H1 (cell line): ENCODE measurements at regions not wholly inside any gene's neighbourhood (a gene's known extent, or its start where the extent isn't known, plus 50 kb on each side); places are given as distances from the start of the nearest gene placed in this dataset.

Experiments
- CTCF ChIA-PET: fragments of 300-600 bp; sonication (Branson Sonifier 250); formaldehyde crosslinking; loops from one replicate; lab custom pipeline; 2021; ENCODE audit not compliant: partially characterized antibody; lab: Charles Lee
- POLR2A ChIA-PET: fragments of 300-600 bp; sonication (Branson Sonifier 250); formaldehyde crosslinking; loops from one replicate; lab custom pipeline; 2021; ENCODE audit warnings: inconsistent platforms; ENCODE audit not compliant: partially characterized antibody; lab: Charles Lee
- DNase-seq, 2 experiments: peaks; one replicate each; pipeline versions ENCODE4 v3.0.0 to v3.0.0-alpha.2; 2010 to 2022; ENCODE audit warnings: low spot score in 2 of 2, low read depth in 1 of 2, mixed read lengths in 1 of 2
- FAIRE-seq: peaks from 2 replicates; lab custom pipeline; 2011; peaks lifted over from hg19 to GRCh38; lab: Jason Lieb, UNC
- H2AFZ ChIP-seq: 2 replicates; pipeline ENCODE4 v1.8.1; 2012; ENCODE audit warnings: low read length, inconsistent platforms
- H2AK5ac ChIP-seq: 2 replicates; pipeline ENCODE4 v1.6.1; 2013; ENCODE audit warnings: low read depth, low read length
- H2BK120ac ChIP-seq: replicated peaks from 2 replicates; pipeline ENCODE3; 2013; ENCODE audit warnings: low read depth, low read length, inconsistent platforms
- H2BK12ac ChIP-seq: 2 replicates; pipeline ENCODE4 v1.6.1; 2013; ENCODE audit warnings: low read depth, low read length
- H2BK15ac ChIP-seq: 2 replicates; pipeline ENCODE4 v1.6.1; 2013; ENCODE audit warnings: low read length
- H2BK20ac ChIP-seq: 2 replicates; pipeline ENCODE4 v1.6.1; 2013; ENCODE audit warnings: low read length
- H2BK5ac ChIP-seq: 2 replicates; pipeline ENCODE4 v1.6.1; 2013; ENCODE audit warnings: low read depth, low read length
- H3K14ac ChIP-seq: 2 replicates; pipeline ENCODE4 v1.6.1; 2013; ENCODE audit warnings: inconsistent platforms; ENCODE audit not compliant: insufficient read length
- H3K18ac ChIP-seq: 2 replicates; pipeline ENCODE4 v1.6.1; 2013; ENCODE audit warnings: low read length; ENCODE audit errors: extremely low read depth
- H3K23ac ChIP-seq: 2 replicates; pipeline ENCODE4 v1.6.1; 2013; ENCODE audit warnings: inconsistent platforms; ENCODE audit not compliant: insufficient read length
- H3K23me2 ChIP-seq: 2 replicates; pipeline ENCODE4 v1.6.1; 2013; ENCODE audit warnings: low read depth, low read length
- H3K27ac ChIP-seq: 2 replicates; pipeline ENCODE4 v1.6.1; 2011; ENCODE audit warnings: low read depth, low read length, inconsistent platforms
- H3K27me3 ChIP-seq, 4 experiments: replicated peaks in 1 of 4; 1 replicate in 1 of 4; 2 replicates in 3 of 4; pipeline versions ENCODE4 v1.6.1 to v1.8.1; 2011 to 2013; ENCODE audit warnings: low read length in 3 of 4, mild to moderate bottlenecking in 3 of 4, inconsistent platforms in 2 of 4, mixed read lengths in 2 of 4, moderate library complexity in 1 of 4; ENCODE audit not compliant: control insufficient read depth in 3 of 4, insufficient read depth in 3 of 4; ENCODE audit errors: extremely low read depth in 1 of 4
- H3K36me3 ChIP-seq, 4 experiments: 2 replicates each; pipeline versions ENCODE4 v1.6.1 to v1.8.1; 2011 to 2013; ENCODE audit warnings: mild to moderate bottlenecking in 4 of 4, low read length in 3 of 4, moderate library complexity in 2 of 4, control low read depth in 1 of 4, inconsistent platforms in 1 of 4; ENCODE audit not compliant: insufficient read depth in 4 of 4, control insufficient read depth in 2 of 4
- H3K4ac ChIP-seq: replicated peaks from 2 replicates; pipeline ENCODE3; 2013; ENCODE audit warnings: low read length, low read depth, mixed read lengths, inconsistent platforms; ENCODE audit not compliant: insufficient read length
- H3K4me1 ChIP-seq, 4 experiments: replicated peaks in 1 of 4; 1 replicate in 1 of 4; 2 replicates in 3 of 4; pipeline versions ENCODE4 v1.6.1 to v1.8.1; 2011 to 2013; ENCODE audit warnings: low read length in 3 of 4, inconsistent platforms in 2 of 4, mixed read lengths in 1 of 4; ENCODE audit not compliant: insufficient read depth in 4 of 4, control insufficient read depth in 3 of 4
- H3K4me2 ChIP-seq, 2 experiments: 2 replicates each; pipeline versions ENCODE4 v1.6.1 to v1.8.1; 2011 to 2013; ENCODE audit warnings: low read depth in 2 of 2, low read length in 2 of 2, control low read depth in 1 of 2, inconsistent platforms in 1 of 2, mild to moderate bottlenecking in 1 of 2; ENCODE audit not compliant: insufficient read depth in 1 of 2
- H3K4me3 ChIP-seq, 4 experiments: fragments of 200-600, 300-600 bp in 1 of 4; sonication (generic), shearing (Covaris generic), sonication (Bioruptor Twin) in 1 of 4; 2 replicates each; pipeline versions ENCODE4 v1.5.1 to v1.8.1; 2011 to 2016; ENCODE audit warnings: low read length in 4 of 4, low read depth in 3 of 4, control low read depth in 2 of 4, inconsistent platforms in 2 of 4, mild to moderate bottlenecking in 2 of 4, mixed read lengths in 1 of 4, moderate library complexity in 1 of 4; ENCODE audit not compliant: insufficient read depth in 2 of 4; ENCODE audit errors: extremely low read depth in 1 of 4
- H3K56ac ChIP-seq: replicated peaks from 2 replicates; pipeline ENCODE3; 2013; ENCODE audit warnings: low read depth, mild to moderate bottlenecking, mixed read lengths, low read length, inconsistent platforms; ENCODE audit not compliant: insufficient read length
- H3K79me1 ChIP-seq: 2 replicates; pipeline ENCODE4 v1.6.1; 2013; ENCODE audit warnings: low read depth, low read length, control low read depth
- H3K79me2 ChIP-seq, 2 experiments: 2 replicates each; pipeline versions ENCODE4 v1.6.1 to v1.8.1; 2012 to 2013; ENCODE audit warnings: low read length in 2 of 2, mild to moderate bottlenecking in 2 of 2, inconsistent platforms in 1 of 2; ENCODE audit not compliant: insufficient read depth in 2 of 2, control insufficient read depth in 1 of 2
- H3K9ac ChIP-seq, 4 experiments: replicated peaks in 1 of 4; 1 replicate in 1 of 4; 2 replicates in 3 of 4; pipeline versions ENCODE4 v1.6.1 to v1.8.1; 2011 to 2013; ENCODE audit warnings: low read depth in 3 of 4, low read length in 3 of 4, control low read depth in 2 of 4, mild to moderate bottlenecking in 2 of 4, moderate library complexity in 2 of 4, inconsistent platforms in 1 of 4; ENCODE audit errors: extremely low read depth in 1 of 4
- H3K9me3 ChIP-seq, 2 experiments: 2 replicates each; pipeline versions ENCODE4 v1.6.1 to v1.8.1; 2012 to 2013; ENCODE audit warnings: mild to moderate bottlenecking in 2 of 2, moderate library complexity in 2 of 2, control low read depth in 1 of 2, inconsistent platforms in 1 of 2, low read depth in 1 of 2, low read length in 1 of 2, mixed read lengths in 1 of 2; ENCODE audit not compliant: insufficient read depth in 2 of 2
- H4K20me1 ChIP-seq, 2 experiments: replicated peaks in 1 of 2; 2 replicates each; pipeline versions ENCODE3 to v1.8.1; 2011 to 2013; ENCODE audit warnings: inconsistent platforms in 2 of 2, low read length in 2 of 2, mild to moderate bottlenecking in 1 of 2; ENCODE audit not compliant: insufficient read depth in 2 of 2, control insufficient read depth in 1 of 2
- H4K5ac ChIP-seq: 2 replicates; pipeline ENCODE4 v1.6.1; 2013; ENCODE audit warnings: low read length, low read depth, mixed read lengths, inconsistent platforms; ENCODE audit not compliant: insufficient read length
- H4K8ac ChIP-seq: 2 replicates; pipeline ENCODE4 v1.8.0; 2013; ENCODE audit warnings: mild to moderate bottlenecking, moderate library complexity, low read length, inconsistent platforms; ENCODE audit not compliant: insufficient read depth; ENCODE audit errors: extremely low read depth
- H4K91ac ChIP-seq: replicated peaks from 2 replicates; pipeline ENCODE3; 2013; ENCODE audit warnings: low read length, mixed read lengths, inconsistent platforms; ENCODE audit not compliant: insufficient read length
- WGBS, 2 experiments: shearing (Covaris generic) in 1 of 2; methylation state at CpG; one replicate each; pipeline versions ENCODE4 v1.1.6 to v1.1.7; 2013 to 2015; ENCODE audit warnings: low lambda C conversion rate in 2 of 2, mixed read lengths in 2 of 2, inconsistent platforms in 1 of 2, low coverage in 1 of 2, missing lambda C conversion rate in 1 of 2; ENCODE audit not compliant: insufficient replicate concordance in 2 of 2, insufficient coverage in 1 of 2, insufficient read length in 1 of 2; ENCODE audit errors: extremely low coverage in 1 of 2, missing lambda C conversion rate in 1 of 2; 5-methylcytosine and 5-hydroxymethylcytosine counted together
- TF ChIP-seq, protein P1 (sequence below): fragments of 300-600 bp; sonication (generic); IDR thresholded peaks from 2 replicates; pipeline ENCODE4 v1.7.1; 2012; ENCODE audit warnings: low read length, moderate library complexity, mild to moderate bottlenecking, inconsistent platforms; ENCODE audit not compliant: insufficient replicate concordance

DNA sequence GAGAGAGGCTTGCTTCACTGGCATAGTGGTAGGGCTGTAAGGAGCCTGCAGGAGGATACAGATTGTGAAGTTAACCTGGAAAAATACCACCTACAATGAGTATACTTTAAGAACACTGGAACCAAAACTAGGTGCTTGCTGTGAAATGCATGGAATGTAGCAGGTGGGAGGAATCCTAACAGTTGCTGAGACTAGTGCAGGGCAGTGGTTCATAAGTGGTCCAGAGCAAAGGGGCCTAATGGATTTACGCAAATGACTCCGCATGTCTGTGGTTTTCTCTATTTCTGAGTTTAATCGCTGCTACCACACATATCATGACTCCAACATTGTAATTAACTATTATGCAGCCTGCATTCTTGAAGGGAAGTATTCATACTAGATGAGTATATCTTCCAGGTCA lies 218.4 kb downstream of the CHRM2 start:
- Histone ChIP-seq H3K27me3 (no peaks in the 10 kb centered on the region), H2BK20ac (no peak overlapping the region), H3K9ac (no peak overlapping the region), H3K56ac (no peak overlapping the region), H3K27ac (no peak overlapping the region), H4K91ac (no peak overlapping the region), H3K4me3 (no peak overlapping the region), H4K5ac (no peak overlapping the region), H2BK120ac (no peak overlapping the region), H3K4me2 (no peak overlapping the region), H2BK5ac (no peak overlapping the region), H4K8ac (no peak overlapping the region), H3K79me2 (no peaks in the 10 kb centered on the region), H4K20me1 (no peaks in the 10 kb centered on the region), H2AFZ (0 out of 2 replicates have a peak overlapping the region, but pooled peaks have one; percentile 23), H3K4me1 (peaks cover 0 to 3% (median 0%) of the 10 kb centered on the region in 4 experiments; a peak in 1 of 7 replicates), H2BK15ac (no peak overlapping the region), H3K18ac (no peak overlapping the region), H3K36me3 (no peaks in the 10 kb centered on the region; a peak in 1 of 8 replicates), H2BK12ac (no peak overlapping the region), H2AK5ac (no peak overlapping the region), H3K4ac (no peak overlapping the region), H3K79me1 (no peaks in the 10 kb centered on the region), H3K23ac (no peak overlapping the region), H3K14ac (no peak overlapping the region), H3K23me2 (no peaks in the 10 kb centered on the region), H3K9me3 (no peaks in the 10 kb centered on the region)
- WGBS, 2 experiments = 98% methylated on average over 3 of the region's 3 CpGs; no CpG with 5 or more reads in 1 of the 2 experiments
- ChIA-PET CTCF (no interaction called here), POLR2A (no interaction called here)
- FAIRE-seq = no peak
- DNase-seq = no peak
- TF ChIP-seq, protein P1, sequence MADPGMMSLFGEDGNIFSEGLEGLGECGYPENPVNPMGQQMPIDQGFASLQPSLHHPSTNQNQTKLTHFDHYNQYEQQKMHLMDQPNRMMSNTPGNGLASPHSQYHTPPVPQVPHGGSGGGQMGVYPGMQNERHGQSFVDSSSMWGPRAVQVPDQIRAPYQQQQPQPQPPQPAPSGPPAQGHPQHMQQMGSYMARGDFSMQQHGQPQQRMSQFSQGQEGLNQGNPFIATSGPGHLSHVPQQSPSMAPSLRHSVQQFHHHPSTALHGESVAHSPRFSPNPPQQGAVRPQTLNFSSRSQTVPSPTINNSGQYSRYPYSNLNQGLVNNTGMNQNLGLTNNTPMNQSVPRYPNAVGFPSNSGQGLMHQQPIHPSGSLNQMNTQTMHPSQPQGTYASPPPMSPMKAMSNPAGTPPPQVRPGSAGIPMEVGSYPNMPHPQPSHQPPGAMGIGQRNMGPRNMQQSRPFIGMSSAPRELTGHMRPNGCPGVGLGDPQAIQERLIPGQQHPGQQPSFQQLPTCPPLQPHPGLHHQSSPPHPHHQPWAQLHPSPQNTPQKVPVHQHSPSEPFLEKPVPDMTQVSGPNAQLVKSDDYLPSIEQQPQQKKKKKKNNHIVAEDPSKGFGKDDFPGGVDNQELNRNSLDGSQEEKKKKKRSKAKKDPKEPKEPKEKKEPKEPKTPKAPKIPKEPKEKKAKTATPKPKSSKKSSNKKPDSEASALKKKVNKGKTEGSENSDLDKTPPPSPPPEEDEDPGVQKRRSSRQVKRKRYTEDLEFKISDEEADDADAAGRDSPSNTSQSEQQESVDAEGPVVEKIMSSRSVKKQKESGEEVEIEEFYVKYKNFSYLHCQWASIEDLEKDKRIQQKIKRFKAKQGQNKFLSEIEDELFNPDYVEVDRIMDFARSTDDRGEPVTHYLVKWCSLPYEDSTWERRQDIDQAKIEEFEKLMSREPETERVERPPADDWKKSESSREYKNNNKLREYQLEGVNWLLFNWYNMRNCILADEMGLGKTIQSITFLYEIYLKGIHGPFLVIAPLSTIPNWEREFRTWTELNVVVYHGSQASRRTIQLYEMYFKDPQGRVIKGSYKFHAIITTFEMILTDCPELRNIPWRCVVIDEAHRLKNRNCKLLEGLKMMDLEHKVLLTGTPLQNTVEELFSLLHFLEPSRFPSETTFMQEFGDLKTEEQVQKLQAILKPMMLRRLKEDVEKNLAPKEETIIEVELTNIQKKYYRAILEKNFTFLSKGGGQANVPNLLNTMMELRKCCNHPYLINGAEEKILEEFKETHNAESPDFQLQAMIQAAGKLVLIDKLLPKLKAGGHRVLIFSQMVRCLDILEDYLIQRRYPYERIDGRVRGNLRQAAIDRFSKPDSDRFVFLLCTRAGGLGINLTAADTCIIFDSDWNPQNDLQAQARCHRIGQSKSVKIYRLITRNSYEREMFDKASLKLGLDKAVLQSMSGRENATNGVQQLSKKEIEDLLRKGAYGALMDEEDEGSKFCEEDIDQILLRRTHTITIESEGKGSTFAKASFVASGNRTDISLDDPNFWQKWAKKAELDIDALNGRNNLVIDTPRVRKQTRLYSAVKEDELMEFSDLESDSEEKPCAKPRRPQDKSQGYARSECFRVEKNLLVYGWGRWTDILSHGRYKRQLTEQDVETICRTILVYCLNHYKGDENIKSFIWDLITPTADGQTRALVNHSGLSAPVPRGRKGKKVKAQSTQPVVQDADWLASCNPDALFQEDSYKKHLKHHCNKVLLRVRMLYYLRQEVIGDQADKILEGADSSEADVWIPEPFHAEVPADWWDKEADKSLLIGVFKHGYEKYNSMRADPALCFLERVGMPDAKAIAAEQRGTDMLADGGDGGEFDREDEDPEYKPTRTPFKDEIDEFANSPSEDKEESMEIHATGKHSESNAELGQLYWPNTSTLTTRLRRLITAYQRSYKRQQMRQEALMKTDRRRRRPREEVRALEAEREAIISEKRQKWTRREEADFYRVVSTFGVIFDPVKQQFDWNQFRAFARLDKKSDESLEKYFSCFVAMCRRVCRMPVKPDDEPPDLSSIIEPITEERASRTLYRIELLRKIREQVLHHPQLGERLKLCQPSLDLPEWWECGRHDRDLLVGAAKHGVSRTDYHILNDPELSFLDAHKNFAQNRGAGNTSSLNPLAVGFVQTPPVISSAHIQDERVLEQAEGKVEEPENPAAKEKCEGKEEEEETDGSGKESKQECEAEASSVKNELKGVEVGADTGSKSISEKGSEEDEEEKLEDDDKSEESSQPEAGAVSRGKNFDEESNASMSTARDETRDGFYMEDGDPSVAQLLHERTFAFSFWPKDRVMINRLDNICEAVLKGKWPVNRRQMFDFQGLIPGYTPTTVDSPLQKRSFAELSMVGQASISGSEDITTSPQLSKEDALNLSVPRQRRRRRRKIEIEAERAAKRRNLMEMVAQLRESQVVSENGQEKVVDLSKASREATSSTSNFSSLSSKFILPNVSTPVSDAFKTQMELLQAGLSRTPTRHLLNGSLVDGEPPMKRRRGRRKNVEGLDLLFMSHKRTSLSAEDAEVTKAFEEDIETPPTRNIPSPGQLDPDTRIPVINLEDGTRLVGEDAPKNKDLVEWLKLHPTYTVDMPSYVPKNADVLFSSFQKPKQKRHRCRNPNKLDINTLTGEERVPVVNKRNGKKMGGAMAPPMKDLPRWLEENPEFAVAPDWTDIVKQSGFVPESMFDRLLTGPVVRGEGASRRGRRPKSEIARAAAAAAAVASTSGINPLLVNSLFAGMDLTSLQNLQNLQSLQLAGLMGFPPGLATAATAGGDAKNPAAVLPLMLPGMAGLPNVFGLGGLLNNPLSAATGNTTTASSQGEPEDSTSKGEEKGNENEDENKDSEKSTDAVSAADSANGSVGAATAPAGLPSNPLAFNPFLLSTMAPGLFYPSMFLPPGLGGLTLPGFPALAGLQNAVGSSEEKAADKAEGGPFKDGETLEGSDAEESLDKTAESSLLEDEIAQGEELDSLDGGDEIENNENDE = no peak
